ENCODE measurements at regions not wholly inside any gene's neighbourhood (a gene's known extent, or its start where the extent isn't known, plus 50 kb on each side); places are given as distances from the start of the nearest gene placed in this dataset.

DNA sequence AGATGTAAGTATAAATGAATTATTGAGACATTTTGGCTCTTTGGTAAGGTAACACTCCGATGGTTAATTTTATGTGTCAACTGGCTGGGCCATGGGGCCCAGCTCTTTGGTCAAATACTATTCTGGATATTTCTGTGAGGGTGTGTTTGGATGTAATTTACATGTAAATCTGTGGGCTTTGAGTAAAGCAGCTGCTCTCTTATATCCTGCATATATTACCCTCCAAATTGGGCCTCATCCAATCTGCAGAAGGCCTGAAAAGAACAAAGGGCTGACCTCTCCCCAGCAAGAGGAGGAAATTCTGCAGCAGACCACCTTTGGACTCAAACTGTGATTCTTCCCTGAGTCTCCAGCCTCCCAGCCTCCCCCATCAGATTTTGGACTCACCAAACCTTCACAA, 464.1 kb downstream of the PLCL1 start:
- H3K4me3 ChIP-seq (ENCODE audit: insufficient read depth, low read depth, low read length, poor library complexity, severe bottlenecking) = no peak overlapping the region
- H3K9me3 ChIP-seq (ENCODE audit: control insufficient read depth, low read length) = no peaks in the 10 kb centered on the region
- DNase-seq = no peak
- no peaks in the 10 kb centered on the region for H3K4me1 ChIP-seq (ENCODE audit: control insufficient read depth, insufficient read depth, low read length, poor library complexity, severe bottlenecking)
- no peak overlapping the region for H3K27ac ChIP-seq (ENCODE audit: insufficient read depth, low read length, poor library complexity, severe bottlenecking)
- no peaks in the 10 kb centered on the region for H3K27me3 ChIP-seq (replicated peaks; ENCODE audit: control insufficient read depth, insufficient read depth, low read length, poor library complexity, severe bottlenecking)
- no peaks in the 10 kb centered on the region for H3K36me3 ChIP-seq (ENCODE audit: control insufficient read depth, insufficient read depth, low read length)

DNA sequence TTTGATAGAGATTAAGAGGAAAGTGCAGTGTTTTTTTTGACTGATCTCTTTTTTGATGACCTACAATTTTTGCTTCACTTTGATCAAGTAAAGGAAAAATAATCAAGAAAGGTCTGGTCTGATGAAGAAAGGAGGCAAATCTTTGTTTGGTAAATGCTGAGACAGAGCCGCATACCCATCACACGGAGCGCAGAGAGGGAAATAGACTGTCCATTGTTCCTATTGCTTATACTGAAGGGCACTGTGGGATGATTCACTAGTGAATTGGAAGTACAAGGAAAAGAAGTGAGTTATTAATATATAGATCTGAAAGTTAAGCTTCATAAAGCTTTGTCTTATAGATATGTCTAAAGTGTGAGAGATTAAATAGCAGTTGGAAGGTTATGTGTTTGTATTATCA, 455.1 kb downstream of the PLCL1 start:
- no peaks in the 10 kb centered on the region for H3K27me3 ChIP-seq (replicated peaks; ENCODE audit: control insufficient read depth, insufficient read depth, low read length, poor library complexity, severe bottlenecking)
- no peak overlapping the region for H3K27ac ChIP-seq (ENCODE audit: insufficient read depth, low read length, poor library complexity, severe bottlenecking)
- H3K4me1 ChIP-seq (ENCODE audit: control insufficient read depth, insufficient read depth, low read length, poor library complexity, severe bottlenecking) = no peaks in the 10 kb centered on the region
- no peaks in the 10 kb centered on the region for H3K9me3 ChIP-seq (ENCODE audit: control insufficient read depth, low read length)
- no peak for DNase-seq
- no peak overlapping the region for H3K4me3 ChIP-seq (ENCODE audit: insufficient read depth, low read depth, low read length, poor library complexity, severe bottlenecking)
- H3K36me3 ChIP-seq (ENCODE audit: control insufficient read depth, insufficient read depth, low read length) = no peaks in the 10 kb centered on the region

DNA sequence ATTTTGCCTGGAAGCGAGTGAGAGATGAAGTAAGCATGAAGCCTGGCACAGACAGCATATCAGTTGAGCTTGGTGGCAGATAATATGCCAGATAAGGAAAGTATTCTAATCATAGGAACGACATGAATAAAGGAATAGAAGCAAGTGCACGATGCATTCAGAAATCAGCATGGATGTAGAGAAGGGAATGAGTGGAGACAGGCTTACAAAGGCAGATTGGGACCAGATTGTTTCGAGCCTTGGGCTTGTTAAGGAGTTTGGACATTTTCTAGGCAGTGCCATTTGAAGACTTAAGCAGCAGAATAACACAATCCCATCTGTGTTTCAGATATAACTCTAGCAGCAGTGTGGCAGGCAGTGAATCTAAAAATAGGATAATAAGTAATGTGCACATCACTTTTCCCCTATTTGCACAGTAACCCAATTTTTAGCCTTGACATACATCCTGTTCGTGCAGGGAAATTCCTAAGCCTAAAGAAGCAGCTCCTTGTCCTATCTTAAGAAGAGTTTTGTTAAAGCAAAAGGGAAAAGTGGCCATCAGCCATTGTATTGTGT, 450.2 kb downstream of the PLCL1 start:
- DNase-seq = no peak
- no peaks in the 10 kb centered on the region for H3K4me1 ChIP-seq (ENCODE audit: control insufficient read depth, insufficient read depth, low read length, poor library complexity, severe bottlenecking)
- H3K9me3 ChIP-seq (ENCODE audit: control insufficient read depth, low read length) = no peaks in the 10 kb centered on the region
- H3K27me3 ChIP-seq (replicated peaks; ENCODE audit: control insufficient read depth, insufficient read depth, low read length, poor library complexity, severe bottlenecking) = no peaks in the 10 kb centered on the region
- no peak overlapping the region for H3K27ac ChIP-seq (ENCODE audit: insufficient read depth, low read length, poor library complexity, severe bottlenecking)
- no peaks in the 10 kb centered on the region for H3K36me3 ChIP-seq (ENCODE audit: control insufficient read depth, insufficient read depth, low read length)
- H3K4me3 ChIP-seq (ENCODE audit: insufficient read depth, low read depth, low read length, poor library complexity, severe bottlenecking) = no peak overlapping the region

DNA sequence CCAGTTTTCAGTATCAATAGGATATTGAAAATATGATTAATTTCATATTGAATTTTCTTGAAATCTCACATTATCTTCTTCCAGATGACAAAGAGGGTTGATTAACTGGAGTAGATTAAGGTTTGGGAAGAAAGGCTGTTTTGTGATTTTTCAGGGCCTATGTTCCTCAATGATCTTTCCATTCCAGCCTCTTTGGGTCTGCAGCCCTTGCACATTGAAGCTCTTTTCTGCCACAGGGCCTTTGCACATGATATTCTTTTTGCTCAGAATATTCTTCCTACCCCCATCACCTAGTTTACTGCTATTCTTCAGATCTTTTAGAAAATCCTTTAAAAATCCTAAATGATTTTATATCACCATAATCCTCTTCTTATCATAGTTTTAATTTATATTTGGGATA, 449.6 kb downstream of the PLCL1 start:
- no peak for DNase-seq
- Histone ChIP-seq H3K4me1 (ENCODE audit: control insufficient read depth, insufficient read depth, low read length, poor library complexity, severe bottlenecking) (no peaks in the 10 kb centered on the region), H3K9me3 (ENCODE audit: control insufficient read depth, low read length) (no peaks in the 10 kb centered on the region), H3K27ac (ENCODE audit: insufficient read depth, low read length, poor library complexity, severe bottlenecking) (no peak overlapping the region), H3K36me3 (ENCODE audit: control insufficient read depth, insufficient read depth, low read length) (no peaks in the 10 kb centered on the region), H3K27me3 (replicated peaks; ENCODE audit: control insufficient read depth, insufficient read depth, low read length, poor library complexity, severe bottlenecking) (no peaks in the 10 kb centered on the region), H3K4me3 (ENCODE audit: insufficient read depth, low read depth, low read length, poor library complexity, severe bottlenecking) (no peak overlapping the region)

DNA sequence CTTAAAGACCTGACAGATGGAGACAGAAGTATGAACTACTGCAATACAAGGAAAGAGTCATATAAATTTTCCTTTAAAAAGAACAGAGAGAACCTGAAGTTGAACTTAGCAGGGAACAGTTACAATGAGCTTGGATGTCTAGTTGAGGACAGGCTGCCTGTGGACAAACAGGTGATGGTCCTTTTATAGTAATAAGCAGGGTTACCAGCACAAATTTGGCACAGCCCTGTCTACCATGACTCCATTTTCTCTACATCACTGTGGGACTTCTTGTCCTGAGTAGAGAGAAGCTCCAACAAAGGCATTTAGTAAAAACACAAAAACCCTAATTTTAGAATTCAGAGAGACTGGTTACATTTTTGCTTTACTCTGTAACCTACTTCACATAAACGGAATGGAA, 448.1 kb downstream of the PLCL1 start:
- H3K36me3 ChIP-seq (ENCODE audit: control insufficient read depth, insufficient read depth, low read length) = no peaks in the 10 kb centered on the region
- no peak overlapping the region for H3K4me3 ChIP-seq (ENCODE audit: insufficient read depth, low read depth, low read length, poor library complexity, severe bottlenecking)
- no peaks in the 10 kb centered on the region for H3K9me3 ChIP-seq (ENCODE audit: control insufficient read depth, low read length)
- DNase-seq = no peak
- H3K4me1 ChIP-seq (ENCODE audit: control insufficient read depth, insufficient read depth, low read length, poor library complexity, severe bottlenecking) = no peaks in the 10 kb centered on the region
- no peaks in the 10 kb centered on the region for H3K27me3 ChIP-seq (replicated peaks; ENCODE audit: control insufficient read depth, insufficient read depth, low read length, poor library complexity, severe bottlenecking)
- no peak overlapping the region for H3K27ac ChIP-seq (ENCODE audit: insufficient read depth, low read length, poor library complexity, severe bottlenecking)

DNA sequence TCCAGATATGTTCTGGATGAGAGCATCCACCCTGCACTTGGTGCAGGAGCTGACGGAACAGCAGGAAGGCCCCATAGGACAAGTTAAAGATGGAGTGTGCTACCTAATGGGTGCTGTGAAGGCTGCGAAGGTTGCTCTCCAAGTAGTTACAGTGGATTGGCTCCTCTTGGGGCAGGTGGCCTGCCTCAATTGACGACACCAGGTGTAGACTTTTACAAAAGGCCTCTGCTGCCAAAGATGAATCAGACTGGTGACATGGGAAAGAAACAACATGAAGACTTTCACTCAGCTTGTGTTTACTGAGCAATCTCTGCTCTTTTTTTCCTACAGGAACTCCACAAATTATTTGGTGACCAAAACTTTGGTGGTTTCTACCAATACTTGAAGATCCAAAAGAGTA, 437.7 kb downstream of the PLCL1 start:
- DNase-seq = no peak
- Histone ChIP-seq H3K27me3 (replicated peaks; ENCODE audit: control insufficient read depth, insufficient read depth, low read length, poor library complexity, severe bottlenecking) (no peaks in the 10 kb centered on the region), H3K4me1 (ENCODE audit: control insufficient read depth, insufficient read depth, low read length, poor library complexity, severe bottlenecking) (no peaks in the 10 kb centered on the region), H3K36me3 (ENCODE audit: control insufficient read depth, insufficient read depth, low read length) (no peaks in the 10 kb centered on the region), H3K27ac (ENCODE audit: insufficient read depth, low read length, poor library complexity, severe bottlenecking) (no peak overlapping the region), H3K4me3 (ENCODE audit: insufficient read depth, low read depth, low read length, poor library complexity, severe bottlenecking) (no peak overlapping the region), H3K9me3 (ENCODE audit: control insufficient read depth, low read length) (no peaks in the 10 kb centered on the region)

DNA sequence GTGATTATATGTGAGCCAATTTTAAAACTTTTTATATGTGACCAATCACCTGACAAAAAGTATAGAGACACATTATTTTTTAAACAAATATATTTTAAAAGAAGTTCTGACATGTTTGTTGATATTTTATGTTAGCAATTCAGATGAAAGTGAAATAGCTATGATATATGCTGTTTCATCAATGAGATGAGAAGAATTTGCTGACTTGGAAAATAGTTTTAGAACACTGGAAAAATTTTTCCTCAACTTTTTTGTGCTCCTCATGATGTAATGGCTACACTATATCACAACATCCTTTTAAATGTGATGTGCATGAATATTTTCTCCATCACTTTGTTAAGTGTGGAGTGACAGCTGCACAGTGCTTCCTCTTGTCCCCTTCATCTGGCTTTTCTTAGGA, 434.0 kb downstream of the PLCL1 start:
- Histone ChIP-seq H3K4me3 (ENCODE audit: insufficient read depth, low read depth, low read length, poor library complexity, severe bottlenecking) (no peak overlapping the region), H3K27me3 (replicated peaks; ENCODE audit: control insufficient read depth, insufficient read depth, low read length, poor library complexity, severe bottlenecking) (no peaks in the 10 kb centered on the region), H3K4me1 (ENCODE audit: control insufficient read depth, insufficient read depth, low read length, poor library complexity, severe bottlenecking) (no peaks in the 10 kb centered on the region), H3K36me3 (ENCODE audit: control insufficient read depth, insufficient read depth, low read length) (no peaks in the 10 kb centered on the region), H3K27ac (ENCODE audit: insufficient read depth, low read length, poor library complexity, severe bottlenecking) (no peak overlapping the region), H3K9me3 (ENCODE audit: control insufficient read depth, low read length) (no peaks in the 10 kb centered on the region)
- no peak for DNase-seq

DNA sequence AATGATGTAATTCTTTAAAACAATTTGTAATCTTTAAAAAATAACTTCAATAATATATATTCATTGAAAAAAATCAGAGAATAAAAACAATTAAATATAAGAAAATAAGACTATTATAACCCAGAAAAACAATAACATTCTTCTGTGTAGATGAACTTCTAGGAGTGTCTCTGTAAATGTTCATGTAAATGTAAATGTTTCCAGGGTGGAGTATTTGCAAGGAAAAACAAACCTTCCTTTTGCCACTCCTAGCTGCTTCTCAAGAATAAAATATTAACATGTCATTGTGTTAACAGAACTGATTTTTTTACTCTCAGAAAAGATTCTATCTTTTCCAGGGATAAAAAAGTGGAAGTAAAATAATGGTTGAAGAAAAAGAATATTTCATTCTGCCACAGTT, 431.9 kb downstream of the PLCL1 start:
- Histone ChIP-seq H3K9me3 (ENCODE audit: control insufficient read depth, low read length) (no peaks in the 10 kb centered on the region), H3K27ac (ENCODE audit: insufficient read depth, low read length, poor library complexity, severe bottlenecking) (no peak overlapping the region)
- DNase-seq = no peak

DNA sequence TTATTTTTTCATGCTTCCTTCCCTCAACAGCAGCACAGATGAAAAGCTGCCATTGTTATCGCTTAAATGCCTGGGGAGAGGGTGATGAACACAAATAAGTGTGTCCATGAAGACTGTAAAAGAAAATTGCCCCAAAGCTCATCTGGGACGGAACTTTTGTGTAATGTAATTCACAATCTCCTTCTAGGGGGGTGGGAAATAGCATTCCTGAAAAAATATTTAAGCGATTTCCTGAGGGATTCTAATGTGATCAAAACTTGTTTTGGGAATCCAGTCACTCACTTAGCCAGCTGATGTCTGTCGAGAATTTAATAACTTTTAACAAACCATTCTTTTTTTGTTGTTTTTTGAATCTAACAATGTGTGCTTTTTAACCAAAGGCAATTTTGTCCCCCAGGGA, 427.9 kb downstream of the PLCL1 start:
- Histone ChIP-seq H3K9me3 (ENCODE audit: control insufficient read depth, low read length) (no peaks in the 10 kb centered on the region), H3K4me3 (ENCODE audit: insufficient read depth, low read depth, low read length, poor library complexity, severe bottlenecking) (no peak overlapping the region), H3K4me1 (ENCODE audit: control insufficient read depth, insufficient read depth, low read length, poor library complexity, severe bottlenecking) (no peaks in the 10 kb centered on the region), H3K27me3 (replicated peaks; ENCODE audit: control insufficient read depth, insufficient read depth, low read length, poor library complexity, severe bottlenecking) (no peaks in the 10 kb centered on the region), H3K36me3 (ENCODE audit: control insufficient read depth, insufficient read depth, low read length) (no peaks in the 10 kb centered on the region), H3K27ac (ENCODE audit: insufficient read depth, low read length, poor library complexity, severe bottlenecking) (no peak overlapping the region)
- no peak for DNase-seq

More for the DNA sequence above, 431.9 kb downstream of the PLCL1 start:
- Histone ChIP-seq H3K36me3 (ENCODE audit: control insufficient read depth, insufficient read depth, low read length) (no peaks in the 10 kb centered on the region), H3K4me1 (ENCODE audit: control insufficient read depth, insufficient read depth, low read length, poor library complexity, severe bottlenecking) (no peaks in the 10 kb centered on the region), H3K27me3 (replicated peaks; ENCODE audit: control insufficient read depth, insufficient read depth, low read length, poor library complexity, severe bottlenecking) (no peaks in the 10 kb centered on the region), H3K4me3 (ENCODE audit: insufficient read depth, low read depth, low read length, poor library complexity, severe bottlenecking) (no peak overlapping the region)

DNA sequence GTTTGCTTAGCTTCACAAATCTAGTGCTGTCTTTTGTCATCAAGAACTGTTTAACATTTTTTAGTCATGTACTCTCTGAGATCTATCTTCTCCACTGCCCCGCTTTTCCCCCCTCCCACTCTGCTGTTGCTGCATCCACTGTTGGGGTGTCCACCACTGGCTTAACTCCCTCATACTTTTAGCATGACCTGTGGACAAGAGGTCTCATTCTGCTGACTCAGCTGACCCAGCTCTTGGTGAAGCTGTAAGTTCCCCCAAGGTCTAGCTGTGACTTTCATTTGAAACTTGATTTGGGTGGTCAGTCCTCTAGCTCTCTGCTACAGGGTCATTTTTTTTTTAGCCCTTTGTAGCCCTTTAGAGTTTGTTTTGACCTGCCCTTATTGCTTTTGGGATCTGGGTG, 427.2 kb downstream of the PLCL1 start:
- Histone ChIP-seq H3K27ac (ENCODE audit: insufficient read depth, low read length, poor library complexity, severe bottlenecking) (no peak overlapping the region), H3K36me3 (ENCODE audit: control insufficient read depth, insufficient read depth, low read length) (no peaks in the 10 kb centered on the region), H3K4me1 (ENCODE audit: control insufficient read depth, insufficient read depth, low read length, poor library complexity, severe bottlenecking) (no peaks in the 10 kb centered on the region), H3K27me3 (replicated peaks; ENCODE audit: control insufficient read depth, insufficient read depth, low read length, poor library complexity, severe bottlenecking) (no peaks in the 10 kb centered on the region), H3K4me3 (ENCODE audit: insufficient read depth, low read depth, low read length, poor library complexity, severe bottlenecking) (no peak overlapping the region), H3K9me3 (ENCODE audit: control insufficient read depth, low read length) (no peaks in the 10 kb centered on the region)
- no peak for DNase-seq

All from effector memory CD4-positive, alpha-beta T cell (primary cell).